Omental fat pad (tissue), 3 donors: ENCODE measurements at regions not wholly inside any gene's neighbourhood (a gene's known extent, or its start where the extent isn't known, plus 50 kb on each side); places are given as distances from the start of the nearest gene placed in this dataset.
"Not testable (repeated sequence)": the region's sequence is repeated elsewhere in the genome, so short reads cannot be mapped to it uniquely, and the experiment has no call there.

Experiments
- ATAC-seq: fragments of 150-250 bp; one replicate; pipeline ENCODE4 v1.9.1; 2016; ENCODE audit warnings: mild to moderate bottlenecking, moderate library complexity; ENCODE audit not compliant: low FRiP score
- DNase-seq: peaks from one replicate; pipeline ENCODE4 v3.0.0-alpha.2; 2019; ENCODE audit warnings: low spot score
- TF ChIP-seq, protein P1 (sequence below), 3 donors: fragments of 450-650 bp; IDR thresholded peaks; one replicate each; pipeline ENCODE4 v1.5.1; 2016 to 2017; ENCODE audit warnings: antibody characterized with exemption in 3 of 3, mild to moderate bottlenecking in 3 of 3, moderate library complexity in 2 of 3

DNA sequence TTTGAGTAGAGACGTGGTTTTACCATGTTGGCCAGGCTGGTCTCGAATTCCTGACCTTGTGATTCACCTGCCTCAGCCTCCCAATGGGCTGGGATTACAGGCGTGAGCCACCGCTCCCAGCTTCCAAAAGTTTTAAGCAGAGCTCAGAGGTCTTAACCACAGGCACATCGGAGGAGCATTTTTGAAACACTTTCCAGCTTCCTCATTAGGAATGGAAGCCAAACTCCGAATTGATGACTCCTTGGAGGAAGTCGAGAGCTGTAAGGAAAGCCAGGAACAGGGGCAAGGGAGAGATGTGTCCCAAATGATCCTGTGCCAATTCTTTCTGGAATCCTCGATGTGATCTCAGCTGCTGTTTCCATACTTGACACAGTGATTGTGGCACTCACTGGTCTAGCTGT lies 56.2 kb upstream of the CCZ1B start:
- ATAC-seq, DNase-seq: not testable (repeated sequence)

DNA sequence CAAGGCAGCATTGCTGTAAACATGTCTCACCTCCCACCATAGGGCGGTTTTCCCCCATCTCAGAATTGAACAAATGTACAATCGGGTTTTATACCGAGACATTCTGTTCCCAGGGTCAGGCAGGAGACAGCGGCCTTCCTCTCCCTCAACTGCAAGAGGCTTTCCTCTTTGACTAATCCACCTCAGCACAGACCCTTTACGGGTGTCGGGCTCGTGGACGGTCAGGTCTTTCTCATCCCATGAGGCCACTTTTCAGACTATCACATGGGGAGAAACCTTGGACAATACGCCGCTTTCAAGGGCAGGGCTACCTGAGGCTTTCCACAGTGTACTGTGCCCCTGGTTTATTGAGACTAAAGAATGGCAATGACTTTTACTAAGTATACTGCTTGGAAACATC lies 57.7 kb upstream of the CCZ1B start:
- DNase-seq, ATAC-seq: not testable (repeated sequence)

DNA sequence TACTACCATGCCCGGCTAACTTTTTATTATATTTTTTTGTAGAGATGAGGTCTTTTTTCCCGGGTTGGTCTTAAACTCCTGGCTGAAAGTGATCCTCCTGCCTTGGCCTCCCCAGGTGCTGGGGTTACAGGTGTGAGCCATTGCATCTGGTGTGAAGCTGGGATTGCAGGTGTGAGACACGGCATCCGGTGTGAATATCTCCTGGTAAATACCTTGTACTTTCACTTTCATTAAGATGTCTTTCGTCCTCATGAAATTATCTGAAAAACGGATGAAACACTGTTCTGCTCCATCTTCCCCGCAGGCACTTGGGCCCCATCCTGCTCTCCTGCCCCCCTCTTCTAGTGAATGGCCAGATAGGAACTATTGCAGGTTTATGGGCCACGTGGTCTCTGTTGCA lies 60.1 kb upstream of the CCZ1B start:
- DNase-seq (no peak), ATAC-seq (no peak)
- TF ChIP-seq, protein P1, sequence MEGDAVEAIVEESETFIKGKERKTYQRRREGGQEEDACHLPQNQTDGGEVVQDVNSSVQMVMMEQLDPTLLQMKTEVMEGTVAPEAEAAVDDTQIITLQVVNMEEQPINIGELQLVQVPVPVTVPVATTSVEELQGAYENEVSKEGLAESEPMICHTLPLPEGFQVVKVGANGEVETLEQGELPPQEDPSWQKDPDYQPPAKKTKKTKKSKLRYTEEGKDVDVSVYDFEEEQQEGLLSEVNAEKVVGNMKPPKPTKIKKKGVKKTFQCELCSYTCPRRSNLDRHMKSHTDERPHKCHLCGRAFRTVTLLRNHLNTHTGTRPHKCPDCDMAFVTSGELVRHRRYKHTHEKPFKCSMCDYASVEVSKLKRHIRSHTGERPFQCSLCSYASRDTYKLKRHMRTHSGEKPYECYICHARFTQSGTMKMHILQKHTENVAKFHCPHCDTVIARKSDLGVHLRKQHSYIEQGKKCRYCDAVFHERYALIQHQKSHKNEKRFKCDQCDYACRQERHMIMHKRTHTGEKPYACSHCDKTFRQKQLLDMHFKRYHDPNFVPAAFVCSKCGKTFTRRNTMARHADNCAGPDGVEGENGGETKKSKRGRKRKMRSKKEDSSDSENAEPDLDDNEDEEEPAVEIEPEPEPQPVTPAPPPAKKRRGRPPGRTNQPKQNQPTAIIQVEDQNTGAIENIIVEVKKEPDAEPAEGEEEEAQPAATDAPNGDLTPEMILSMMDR (IDR thresholded peaks at IDR 0.05), result no peak

DNA sequence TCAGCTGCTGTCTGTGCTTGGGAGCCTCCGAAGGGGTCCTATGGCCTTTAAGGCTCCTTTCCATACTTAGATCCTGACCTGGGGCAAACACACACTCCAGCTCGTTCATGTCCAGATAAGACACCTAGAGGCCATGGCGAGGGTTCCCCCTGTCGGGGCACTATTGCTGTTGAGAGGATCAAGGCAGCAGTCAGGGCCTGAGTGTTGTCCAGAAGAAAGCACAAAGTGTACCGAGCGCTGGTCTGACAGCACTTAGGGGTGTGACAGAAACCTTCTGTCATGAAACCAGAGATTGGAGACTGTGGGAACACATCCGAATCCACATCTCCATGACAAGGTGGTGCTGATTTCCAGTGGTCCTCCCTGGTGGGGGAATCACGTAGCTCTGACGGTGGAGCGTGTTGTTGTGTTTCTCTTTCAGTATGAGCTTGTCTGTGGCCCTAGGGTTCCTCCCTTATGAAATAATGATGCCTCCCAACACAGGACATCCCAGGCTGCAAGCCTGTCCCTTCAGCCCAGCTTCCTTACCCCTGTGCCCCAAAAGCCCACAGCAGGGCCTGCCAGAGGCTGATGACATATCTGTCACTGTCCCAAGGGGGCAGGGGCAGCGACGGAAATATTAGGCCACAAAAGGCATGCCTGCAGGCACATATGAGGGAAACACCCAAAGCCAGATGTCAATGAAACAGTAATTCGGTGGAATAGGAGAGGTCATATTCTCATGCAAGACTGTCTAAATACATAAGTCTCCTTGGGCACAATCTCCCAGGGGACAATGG lies 62.4 kb upstream of the CCZ1B start:
- not testable (repeated sequence) for ATAC-seq, DNase-seq

DNA sequence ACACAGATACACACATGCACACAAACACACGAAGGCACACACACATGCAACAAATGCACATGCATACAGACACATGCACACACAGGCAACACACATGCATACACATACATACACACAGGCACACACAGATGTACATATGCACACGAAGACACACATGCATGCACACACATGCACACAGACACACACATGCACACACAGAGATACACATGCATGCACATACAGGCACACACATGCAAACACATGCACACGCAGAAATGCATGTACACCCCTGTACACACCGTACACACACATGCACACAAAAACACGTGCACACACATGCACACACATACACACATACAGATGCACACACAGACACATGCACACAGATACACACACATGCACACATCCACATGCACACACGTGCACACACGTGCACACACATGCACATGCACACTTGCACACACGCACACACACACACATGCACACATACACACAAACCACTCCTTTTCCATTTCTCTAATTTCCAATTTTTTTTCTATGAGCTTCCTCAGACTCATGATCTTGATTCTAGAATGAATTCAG lies 63.3 kb upstream of the CCZ1B start:
- ATAC-seq (no peak), DNase-seq (no peak)
- TF ChIP-seq, protein P1 (IDR thresholded peaks at IDR 0.05), result no peak

DNA sequence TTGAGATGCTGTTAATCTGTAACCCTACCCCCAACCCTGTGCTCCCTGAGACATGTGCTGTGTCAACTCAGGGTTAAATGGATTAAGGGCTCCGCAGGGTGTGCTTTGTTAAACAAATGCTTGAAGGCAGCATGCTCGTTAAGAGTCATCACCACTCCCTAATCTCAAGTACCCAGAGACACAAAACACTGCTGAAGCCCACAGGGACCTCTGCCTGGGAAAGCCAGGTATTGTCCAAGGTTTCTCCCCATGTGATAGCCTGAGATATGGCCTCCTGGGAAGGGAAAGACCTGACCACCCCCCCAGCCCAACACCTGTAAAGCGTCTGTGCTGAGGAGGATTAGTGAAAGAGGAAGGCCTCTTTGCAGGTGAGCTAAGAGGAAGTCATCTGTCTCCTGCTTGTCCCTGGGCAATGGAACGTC lies 76.0 kb upstream of the CCZ1B start:
- DNase-seq, ATAC-seq: not testable (repeated sequence)

DNA sequence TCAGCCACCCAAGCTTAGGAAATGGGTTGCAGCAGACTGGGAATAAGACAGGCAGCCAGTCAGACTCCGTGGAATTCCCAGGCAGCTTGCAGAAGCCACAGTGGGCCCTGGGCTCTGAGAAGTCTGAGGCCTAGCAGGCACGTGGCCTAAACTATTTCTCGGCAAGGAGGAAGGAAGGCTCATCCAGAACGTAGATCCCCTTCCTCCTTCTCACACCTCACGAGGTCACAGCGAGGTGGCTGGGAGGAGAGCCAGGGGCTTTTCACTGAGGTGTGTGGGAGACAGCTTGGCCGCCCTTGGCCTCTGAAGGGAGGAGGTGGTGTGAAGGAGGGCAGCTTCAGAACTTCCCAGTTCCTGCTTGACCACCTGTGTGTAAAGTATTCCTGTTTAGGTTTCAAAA lies 77.2 kb upstream of the CCZ1B start:
- not testable (repeated sequence) for DNase-seq, ATAC-seq

DNA sequence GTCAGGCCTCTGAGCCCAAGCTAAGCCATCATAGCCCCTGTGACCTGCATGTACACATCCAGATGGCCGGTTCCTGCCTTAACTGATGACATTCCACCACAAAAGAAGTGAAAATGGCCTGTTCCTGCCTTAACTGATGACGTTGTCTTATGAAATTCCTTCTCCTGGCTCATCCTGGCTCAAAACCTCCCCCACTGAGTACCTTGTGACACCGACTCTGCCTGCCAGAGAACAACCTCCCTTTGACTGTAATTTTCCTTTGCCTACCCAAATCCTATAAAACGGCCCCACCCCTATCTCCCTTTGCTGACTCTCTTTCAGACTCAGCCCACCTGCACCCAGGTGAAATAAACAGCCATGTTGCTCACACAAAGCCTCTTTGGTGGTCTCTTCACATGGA lies 77.7 kb upstream of the CCZ1B start:
- not testable (repeated sequence) for DNase-seq, ATAC-seq

DNA sequence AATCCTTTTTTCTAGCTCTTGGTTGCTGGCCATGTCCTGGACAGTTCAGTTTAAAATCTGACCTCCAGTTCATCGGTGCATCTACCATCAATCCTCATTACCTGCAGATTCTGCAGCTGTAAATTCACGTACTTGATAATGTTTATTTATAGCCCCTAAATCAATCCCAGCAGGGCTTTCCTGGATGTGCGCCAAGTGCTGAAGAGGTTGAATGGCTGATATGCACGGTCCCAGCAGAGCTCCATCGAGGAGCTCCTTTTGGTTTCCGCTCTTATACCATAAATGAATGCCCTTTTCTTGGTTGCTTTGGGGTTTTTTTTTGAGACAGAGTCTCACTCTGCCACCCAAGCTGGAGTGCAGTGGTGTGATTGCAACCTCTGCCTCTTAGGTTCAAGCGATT lies 91.2 kb upstream of the CCZ1B start:
- ATAC-seq, result no peak
- TF ChIP-seq, protein P1 (IDR thresholded peaks at IDR 0.05), result no peak

DNA sequence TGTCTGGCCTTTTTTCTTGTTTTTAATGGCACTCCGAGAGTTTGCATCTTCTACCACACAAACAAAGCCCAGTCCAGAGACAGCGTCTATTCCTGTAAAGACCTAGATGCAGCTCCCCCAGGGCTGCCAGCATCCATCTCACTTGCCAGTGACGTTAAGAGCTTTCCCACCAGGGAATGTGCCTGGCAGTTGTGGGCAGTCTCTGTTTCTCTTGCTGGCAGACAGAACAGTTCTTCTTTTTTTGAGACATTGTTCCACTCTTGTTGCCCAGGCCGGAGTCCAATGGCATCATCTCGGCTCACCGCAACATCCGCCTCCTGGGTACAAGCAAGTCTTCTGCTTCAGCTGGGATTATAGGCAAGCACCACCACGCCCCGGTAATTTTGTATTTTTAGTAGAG lies 93.1 kb upstream of the CCZ1B start:
- not testable (repeated sequence) for ATAC-seq, DNase-seq

More for the DNA sequence above, 91.2 kb upstream of the CCZ1B start:
- no peak for DNase-seq

DNA sequence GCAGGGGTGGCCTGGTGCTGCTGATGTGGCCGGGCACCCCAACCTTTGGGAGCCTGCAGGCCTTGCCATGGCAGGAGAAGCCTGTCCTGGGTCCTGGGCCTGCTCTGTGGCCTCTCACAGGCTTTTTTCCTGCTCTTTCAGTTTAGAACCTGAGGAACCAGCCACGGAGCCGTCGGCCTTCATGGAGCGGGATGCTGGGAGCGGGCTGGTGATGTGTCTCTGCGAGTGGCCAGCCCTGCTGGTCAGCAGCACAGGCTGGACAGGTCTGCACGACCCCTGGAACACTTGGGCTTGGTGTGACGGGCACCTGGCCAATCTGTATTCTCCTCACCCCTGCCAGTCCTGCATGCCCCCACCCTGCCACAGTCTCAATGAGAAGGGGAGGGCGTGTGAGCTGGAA lies 98.4 kb upstream of the CCZ1B start:
- not testable (repeated sequence) for DNase-seq, ATAC-seq

DNA sequence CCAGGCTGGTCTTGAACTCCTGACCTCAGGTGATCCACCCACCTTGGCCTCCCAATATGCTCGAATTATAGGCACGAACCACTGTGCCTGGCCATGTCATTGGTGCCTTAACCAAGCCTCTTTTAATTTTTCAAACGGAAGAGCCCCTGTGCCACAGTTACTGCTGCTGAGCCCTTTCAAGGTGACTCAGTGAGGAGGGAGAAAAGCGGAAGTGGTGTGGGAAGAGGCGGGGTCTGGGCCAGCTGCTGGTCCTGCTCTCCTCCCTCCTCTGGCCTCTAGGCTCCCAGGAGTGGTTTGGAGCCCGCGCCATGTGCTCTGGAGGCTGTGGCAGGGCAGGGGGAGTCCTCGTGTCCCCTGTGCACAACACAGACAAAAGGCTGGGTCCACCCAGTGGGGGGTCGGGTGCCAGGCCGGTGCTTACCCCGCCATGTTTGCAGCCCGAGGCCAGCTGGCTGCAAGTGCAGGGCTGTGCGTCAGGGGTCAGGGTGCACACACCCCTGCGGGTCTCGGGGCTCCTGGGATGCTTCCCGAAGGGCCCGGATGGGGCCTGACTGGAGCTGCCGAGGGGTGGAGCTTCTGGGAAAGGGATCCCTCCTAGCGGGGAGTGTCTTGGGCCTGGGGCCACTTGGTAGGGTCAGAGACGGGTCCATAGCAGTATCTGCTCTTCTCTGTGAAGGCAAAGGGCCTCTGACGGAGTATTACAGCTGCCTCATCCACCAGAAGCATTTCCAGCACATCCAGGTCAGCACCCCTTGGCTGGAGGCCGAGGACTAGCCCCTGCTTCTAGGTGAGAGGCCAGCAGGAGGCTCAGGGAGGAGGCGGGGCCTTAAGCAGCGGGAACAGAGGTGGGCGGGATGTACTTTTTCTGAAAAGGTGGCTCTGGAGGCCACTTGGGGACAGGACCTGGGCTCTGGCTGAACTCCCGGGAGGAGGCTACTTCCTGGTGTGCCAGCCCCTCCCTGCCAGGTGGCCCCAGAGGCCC lies 100.4 kb upstream of the CCZ1B start:
- DNase-seq, ATAC-seq: not testable (repeated sequence)

DNA sequence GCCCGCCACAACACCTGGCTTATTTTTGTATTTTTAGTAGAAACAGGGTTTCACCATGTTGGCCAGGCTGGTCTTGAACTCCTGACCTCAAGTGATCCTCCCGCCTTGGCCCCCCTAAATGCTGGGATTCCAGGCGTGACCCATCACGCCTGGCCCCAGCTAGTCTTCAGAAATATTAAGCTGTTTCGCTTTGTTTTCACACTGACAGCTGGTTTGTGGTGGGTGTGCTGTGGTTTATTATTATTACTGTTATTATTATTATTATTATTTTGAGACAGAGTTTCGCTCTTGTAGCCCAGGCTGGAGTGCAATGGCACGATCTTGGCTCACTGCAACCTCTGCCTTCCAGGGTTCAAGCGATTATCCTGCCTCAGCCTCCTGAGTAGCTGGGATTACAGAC lies 101.6 kb upstream of the CCZ1B start:
- ATAC-seq, DNase-seq: not testable (repeated sequence)

DNA sequence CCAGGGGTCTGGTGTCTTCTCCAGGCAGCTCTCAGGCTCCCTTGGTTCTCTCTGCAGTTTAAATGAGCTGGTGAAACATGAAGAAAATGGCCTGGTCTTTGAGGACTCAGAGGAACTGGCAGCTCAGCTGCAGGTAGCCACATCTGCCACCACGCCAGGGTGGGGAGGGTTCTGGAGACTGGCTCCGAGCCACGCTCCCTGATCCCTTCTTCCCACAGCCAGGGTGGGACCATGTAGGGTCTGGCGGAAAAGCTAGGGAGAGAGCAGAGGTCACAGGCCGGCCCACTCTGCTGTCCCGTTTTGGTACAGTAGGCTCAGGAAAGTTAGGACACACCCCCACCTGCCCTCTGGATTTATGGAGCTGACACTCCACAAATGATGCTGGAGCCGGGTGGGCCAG lies 103.5 kb upstream of the CCZ1B start:
- not testable (repeated sequence) for ATAC-seq, DNase-seq

DNA sequence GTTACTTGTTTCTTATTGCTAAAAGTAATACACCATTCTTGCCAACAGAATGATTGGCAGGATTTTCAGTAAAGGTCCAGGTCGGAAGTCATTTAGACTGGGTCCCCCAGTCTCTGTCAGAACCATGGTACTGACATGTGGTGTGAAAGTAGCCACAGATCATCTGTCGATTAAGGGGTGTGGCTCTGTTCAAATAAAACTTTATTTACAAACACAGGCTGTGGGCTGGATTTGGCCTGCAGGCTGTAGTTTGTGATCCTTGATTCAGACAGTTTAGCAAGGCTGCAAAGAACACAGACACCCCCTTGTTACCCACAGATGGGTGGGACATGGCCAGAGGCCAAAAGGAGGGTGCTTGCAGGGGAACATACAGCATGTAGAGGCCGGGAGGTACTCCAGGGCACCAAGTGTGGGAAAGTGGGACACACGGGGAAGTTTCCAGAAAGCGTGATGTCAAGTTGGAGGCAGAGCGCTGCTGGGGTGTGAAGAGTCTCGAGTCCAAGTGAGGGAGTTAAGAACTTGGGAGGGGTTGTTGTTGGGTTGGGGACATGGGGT lies 104.1 kb upstream of the CCZ1B start:
- DNase-seq, ATAC-seq: not testable (repeated sequence)
